HepG2 (cell line): ENCODE measurements at regions not wholly inside any gene's neighbourhood (a gene's known extent, or its start where the extent isn't known, plus 50 kb on each side); places are given as distances from the start of the nearest gene placed in this dataset.

ENCODE experiments used
- CTCF ChIP-seq: sonication (generic); formaldehyde crosslinking; IDR thresholded peaks from 2 replicates; pipeline ENCODE4 v1.5.0; 2020; ENCODE audit warnings: mild to moderate bottlenecking, missing genetic modification reagents, moderate library complexity
- PCBP1 ChIP-seq: fragments of 200-400 bp; formaldehyde crosslinking; IDR thresholded peaks from 2 replicates; pipeline ENCODE4 v1.6.1; 2017; ENCODE audit warnings: mild to moderate bottlenecking, low read depth, low read length, borderline replicate concordance
- PRDM15 ChIP-seq: sonication (generic); formaldehyde crosslinking; IDR thresholded peaks from 2 replicates; pipeline ENCODE4 v1.4.0; 2020; ENCODE audit warnings: missing genetic modification reagents
- SNAPC4 ChIP-seq: sonication (generic); formaldehyde crosslinking; IDR thresholded peaks from 2 replicates; pipeline ENCODE4 v1.4.0; 2020; ENCODE audit warnings: mild to moderate bottlenecking, missing genetic modification reagents
- TF ChIP-seq, protein P1 (sequence below): sonication (generic); formaldehyde crosslinking; IDR thresholded peaks from 2 replicates; pipeline ENCODE4 v1.5.0; 2020; ENCODE audit warnings: missing genetic modification reagents

GRCh38 chrX:9312922-9313867 is 151.7 kb upstream of the TBL1X start (continued):
- TF ChIP-seq CTCF (CRISPR knock-in tag) (peak; percentile 63), PRDM15 (CRISPR knock-in tag) (no peak), SNAPC4 (CRISPR knock-in tag) (no peak), PCBP1 (0 out of 2 replicates have a peak, but pooled peaks have one; percentile 68)
- TF ChIP-seq, protein P1, sequence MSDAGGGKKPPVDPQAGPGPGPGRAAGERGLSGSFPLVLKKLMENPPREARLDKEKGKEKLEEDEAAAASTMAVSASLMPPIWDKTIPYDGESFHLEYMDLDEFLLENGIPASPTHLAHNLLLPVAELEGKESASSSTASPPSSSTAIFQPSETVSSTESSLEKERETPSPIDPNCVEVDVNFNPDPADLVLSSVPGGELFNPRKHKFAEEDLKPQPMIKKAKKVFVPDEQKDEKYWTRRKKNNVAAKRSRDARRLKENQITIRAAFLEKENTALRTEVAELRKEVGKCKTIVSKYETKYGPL (CRISPR knock-in tag), result no peak
- TF ChIP-seq, all 625 proteins: peak for 6
